ENCODE measurements at regions not wholly inside any gene's neighbourhood (a gene's known extent, or its start where the extent isn't known, plus 50 kb on each side); places are given as distances from the start of the nearest gene placed in this dataset.

DNA sequence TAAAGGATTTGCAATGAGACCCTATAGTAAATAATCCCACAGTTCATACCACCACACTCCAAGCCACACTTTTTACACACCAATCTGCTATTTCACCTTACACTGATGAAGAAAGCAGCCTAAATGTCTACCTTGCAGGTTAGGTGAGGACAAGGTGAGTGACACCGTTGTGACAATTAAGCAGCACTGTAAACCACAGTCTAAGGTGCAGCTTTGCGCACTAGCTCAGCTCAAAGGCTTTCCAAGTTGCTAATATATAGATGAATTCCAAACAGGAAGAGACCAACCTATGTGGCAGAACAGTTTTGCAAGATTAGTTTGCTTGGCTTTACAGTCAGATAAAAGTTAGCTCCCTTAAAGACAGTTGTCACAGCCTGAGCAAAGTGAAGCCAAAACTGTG is 429.5 kb upstream of the MARCKS start:
- Histone ChIP-seq H3K36me3 (no peaks in the 10 kb centered on the region), H3K4me3 (ENCODE audit: low read depth, low read length) (no peak overlapping the region), H3K27me3 (ENCODE audit: insufficient read depth, low read depth, severe bottlenecking) (no peaks in the 10 kb centered on the region), H3K27ac (no peak overlapping the region), H3K9me3 (ENCODE audit: severe bottlenecking) (no peaks in the 10 kb centered on the region)
- no peak for TF ChIP-seq CTCF (IDR thresholded peaks at IDR 0.05; ENCODE audit: low read depth, low read length)
- DNase-seq: no peak

- H3K27me3 ChIP-seq (ENCODE audit: insufficient read depth, low read depth, severe bottlenecking): no peaks in the 10 kb centered on the region
- TF ChIP-seq CTCF (IDR thresholded peaks at IDR 0.05; ENCODE audit: low read depth, low read length): no peak
- no peak overlapping the region for H3K27ac ChIP-seq
- H3K9me3 ChIP-seq (ENCODE audit: severe bottlenecking): no peaks in the 10 kb centered on the region
- no peak for DNase-seq
- H3K36me3 ChIP-seq: no peaks in the 10 kb centered on the region
- H3K4me3 ChIP-seq (ENCODE audit: low read depth, low read length): no peak overlapping the region
Observed at GRCh38 chr6:113428702-113429101, 428.4 kb upstream of the MARCKS start.

DNA sequence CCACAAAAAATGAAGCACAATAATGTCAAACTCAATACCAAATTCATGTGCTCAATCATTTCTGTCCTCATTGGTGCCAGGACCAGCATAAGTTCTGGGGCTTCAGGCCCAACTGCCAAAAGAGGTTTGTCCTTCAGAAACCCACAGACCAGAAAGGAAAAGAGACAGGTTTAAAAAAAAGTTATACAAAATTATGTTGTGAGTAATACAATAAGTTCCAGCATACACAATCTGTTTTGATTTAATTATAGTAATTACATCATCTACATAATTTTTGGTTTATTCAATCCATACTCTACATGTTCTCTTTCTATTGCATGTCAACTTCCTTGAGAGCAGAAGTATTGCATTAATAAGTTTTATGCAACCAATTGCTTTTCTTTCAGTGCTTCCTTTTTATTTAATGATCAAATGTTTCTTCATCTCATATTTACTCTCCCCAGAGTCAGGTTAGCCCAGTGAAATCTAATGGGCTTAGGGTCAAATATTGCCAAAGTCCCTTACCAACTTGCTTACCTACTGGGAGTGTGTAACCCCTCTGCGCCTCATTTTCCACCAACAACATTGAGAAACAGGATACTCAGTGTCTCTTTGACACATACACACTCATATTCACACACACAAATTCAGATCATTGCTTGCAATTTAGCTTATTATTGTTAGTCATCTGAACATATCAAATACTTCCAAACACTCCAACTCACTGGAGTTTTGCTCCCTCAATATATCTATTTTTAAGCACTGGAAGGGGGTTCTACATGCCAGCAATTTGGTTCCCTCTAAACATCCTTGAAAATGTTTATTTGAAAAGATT is 424.4 kb upstream of the MARCKS start:
- DNase-seq: no peak
- no peak overlapping the region for H3K4me3 ChIP-seq (ENCODE audit: low read depth, low read length)
- no peaks in the 10 kb centered on the region for H3K27me3 ChIP-seq (ENCODE audit: insufficient read depth, low read depth, severe bottlenecking)

GRCh38 chr6:113433335-113433991 is 423.7 kb upstream of the MARCKS start:
- TF ChIP-seq CTCF (IDR thresholded peaks at IDR 0.05; ENCODE audit: low read depth, low read length): no peak
- Histone ChIP-seq H3K36me3 (no peaks in the 10 kb centered on the region), H3K4me3 (ENCODE audit: low read depth, low read length) (no peak overlapping the region), H3K9me3 (ENCODE audit: severe bottlenecking) (no peaks in the 10 kb centered on the region), H3K27ac (no peak overlapping the region), H3K27me3 (ENCODE audit: insufficient read depth, low read depth, severe bottlenecking) (no peaks in the 10 kb centered on the region)
- no peak for DNase-seq

More for the DNA sequence above, 424.4 kb upstream of the MARCKS start:
- no peak for TF ChIP-seq CTCF (IDR thresholded peaks at IDR 0.05; ENCODE audit: low read depth, low read length)
- H3K27ac ChIP-seq: no peak overlapping the region
- H3K36me3 ChIP-seq: no peaks in the 10 kb centered on the region
- no peaks in the 10 kb centered on the region for H3K9me3 ChIP-seq (ENCODE audit: severe bottlenecking)

DNA sequence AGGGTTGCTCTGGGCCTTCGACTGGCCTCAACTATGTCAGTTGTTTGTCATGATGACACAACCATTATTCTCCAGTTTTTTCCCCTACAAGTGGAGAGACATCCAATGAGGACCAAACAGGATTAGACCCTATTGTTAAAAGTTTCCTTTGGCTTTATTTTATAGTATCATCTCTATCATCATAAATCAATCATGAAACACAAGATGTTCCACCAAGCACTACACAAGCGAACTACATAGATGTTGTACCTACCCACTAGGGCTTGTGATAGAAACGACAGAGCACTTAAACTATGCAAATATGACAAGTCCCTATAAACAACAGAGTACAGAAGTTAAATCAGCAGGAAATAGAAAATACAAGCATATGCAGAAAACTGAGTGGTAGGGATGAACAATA is 422.5 kb upstream of the MARCKS start:
- no peak for DNase-seq
- H3K27me3 ChIP-seq (ENCODE audit: insufficient read depth, low read depth, severe bottlenecking): peaks cover 3% of the 10 kb centered on the region
- no peak overlapping the region for H3K4me3 ChIP-seq (ENCODE audit: low read depth, low read length)
- TF ChIP-seq CTCF (IDR thresholded peaks at IDR 0.05; ENCODE audit: low read depth, low read length): no peak
- no peak overlapping the region for H3K27ac ChIP-seq
- no peaks in the 10 kb centered on the region for H3K36me3 ChIP-seq
- no peaks in the 10 kb centered on the region for H3K9me3 ChIP-seq (ENCODE audit: severe bottlenecking)

Data from WERI-Rb-1 (cell line).